IMR-90 (cell line): ENCODE measurements at regions not wholly inside any gene's neighbourhood (a gene's known extent, or its start where the extent isn't known, plus 50 kb on each side); places are given as distances from the start of the nearest gene placed in this dataset.

Experiments
- ATAC-seq: fragments of 200-7000 bp; cut with Tn5 transposase; 2 replicates; pipeline ENCODE4 v1.9.1; 2020; ENCODE audit warnings: low read depth, mild to moderate bottlenecking, moderate library complexity
- BruUV-seq: library from RNA; stranded (reverse); fragments of 400-500 nt; replicated peaks from 2 replicates; lab custom pipeline; 2021; lab: Mats Ljungman, UMichigan
- CTCF ChIA-PET: fragments of 300-600 bp; formaldehyde crosslinking; extraction: SDS; loops from one replicate; lab custom pipeline; 2021; ENCODE audit warnings: antibody characterized with exemption; lab: Yijun Ruan, JAX
- POLR2A ChIA-PET: fragments of 300-600 bp; sonication (Branson Sonifier 250); formaldehyde crosslinking; loops from one replicate; lab custom pipeline; 2022; ENCODE audit warnings: antibody characterized with exemption; ENCODE audit not compliant: unreplicated experiment; lab: Charles Lee
- DNase-seq: peaks from one replicate; pipeline ENCODE4 v3.0.0; 2013
- H2AFZ ChIP-seq: replicated peaks from 2 replicates; pipeline ENCODE3; 2013; ENCODE audit warnings: low read length, mild to moderate bottlenecking; ENCODE audit not compliant: poor library complexity
- H2AK5ac ChIP-seq: 2 replicates; pipeline ENCODE4 v1.6.1; 2013; ENCODE audit warnings: low read depth, low read length, inconsistent platforms
- H2AK9ac ChIP-seq: replicated peaks from 2 replicates; pipeline ENCODE3; 2013; ENCODE audit warnings: mild to moderate bottlenecking, low read depth, low read length, moderate library complexity; ENCODE audit not compliant: poor library complexity
- H2BK120ac ChIP-seq: 2 replicates; pipeline ENCODE4 v1.6.1; 2013; ENCODE audit warnings: low read depth, low read length, inconsistent platforms
- H2BK15ac ChIP-seq: 3 replicates; pipeline ENCODE4 v1.6.1; 2013; ENCODE audit warnings: low read depth, low read length, inconsistent platforms
- H2BK20ac ChIP-seq: 2 replicates; pipeline ENCODE4 v1.6.1; 2013; ENCODE audit warnings: low read depth, mild to moderate bottlenecking, inconsistent platforms, low read length, moderate library complexity
- H2BK5ac ChIP-seq: 2 replicates; pipeline ENCODE4 v1.6.1; 2013; ENCODE audit warnings: mild to moderate bottlenecking, low read depth, low read length, inconsistent platforms; ENCODE audit not compliant: poor library complexity, severe bottlenecking
- H3K14ac ChIP-seq: replicated peaks from 2 replicates; pipeline ENCODE4 v1.6.1; 2013; ENCODE audit warnings: low read depth, low read length, inconsistent platforms
- H3K18ac ChIP-seq: 2 replicates; pipeline ENCODE4 v1.6.1; 2013; ENCODE audit warnings: low read depth, low read length, control low read depth
- H3K23ac ChIP-seq: 2 replicates; pipeline ENCODE4 v1.6.1; 2013; ENCODE audit warnings: low read depth, low read length, inconsistent platforms
- H3K27ac ChIP-seq: 2 replicates; pipeline ENCODE4 v1.5.1; 2013; ENCODE audit warnings: mild to moderate bottlenecking, control low read depth, low read length; ENCODE audit not compliant: insufficient read depth
- H3K27me3 ChIP-seq: 2 replicates; pipeline ENCODE4 v1.6.1; 2013; ENCODE audit warnings: low read length; ENCODE audit not compliant: control insufficient read depth, insufficient read depth
- H3K36me3 ChIP-seq: 2 replicates; pipeline ENCODE4 v1.6.1; 2013; ENCODE audit warnings: low read length, mixed read lengths; ENCODE audit not compliant: control insufficient read depth, insufficient read depth
- H3K4ac ChIP-seq: 2 replicates; pipeline ENCODE4 v1.6.1; 2013; ENCODE audit warnings: low read depth, low read length, inconsistent platforms
- H3K4me1 ChIP-seq: 2 replicates; pipeline ENCODE4 v1.6.1; 2013; ENCODE audit warnings: low read length, mixed read lengths; ENCODE audit not compliant: control insufficient read depth, insufficient read depth
- H3K4me2 ChIP-seq: 2 replicates; pipeline ENCODE4 v1.6.1; 2013; ENCODE audit warnings: low read depth, mild to moderate bottlenecking, control low read depth, low read length, moderate library complexity
- H3K4me3 ChIP-seq: 2 replicates; pipeline ENCODE4 v1.5.1; 2013; ENCODE audit warnings: low read depth, mild to moderate bottlenecking, control low read depth, low read length, moderate library complexity; ENCODE audit not compliant: insufficient read depth
- H3K56ac ChIP-seq: 2 replicates; pipeline ENCODE4 v1.6.1; 2013; ENCODE audit warnings: low read length, inconsistent platforms; ENCODE audit not compliant: insufficient read depth; ENCODE audit errors: extremely low read depth
- H3K79me1 ChIP-seq, 2 experiments: 2 replicates each; pipeline ENCODE4 v1.6.1; 2013; ENCODE audit warnings: low read length in 2 of 2, inconsistent platforms in 1 of 2, low read depth in 1 of 2
- H3K9ac ChIP-seq: 2 replicates; pipeline ENCODE4 v1.6.1; 2013; ENCODE audit warnings: low read depth, low read length, control low read depth
- H3K9me1 ChIP-seq: 2 replicates; pipeline ENCODE4 v1.6.1; 2013; ENCODE audit warnings: low read length, inconsistent platforms; ENCODE audit not compliant: insufficient read depth
- H3K9me3 ChIP-seq: 2 replicates; pipeline ENCODE4 v1.6.1; 2013; ENCODE audit warnings: low read length; ENCODE audit not compliant: control insufficient read depth, insufficient read depth
- H4K20me1 ChIP-seq: 2 replicates; pipeline ENCODE4 v1.6.1; 2013; ENCODE audit warnings: low read length, inconsistent platforms; ENCODE audit not compliant: insufficient read depth
- H4K5ac ChIP-seq: 2 replicates; pipeline ENCODE4 v1.6.1; 2013; ENCODE audit warnings: mild to moderate bottlenecking, low read depth, low read length, control low read depth
- H4K8ac ChIP-seq, 2 experiments: 2 replicates each; pipeline ENCODE4 v1.6.1; 2013; ENCODE audit warnings: low read depth in 2 of 2, low read length in 2 of 2, control low read depth in 1 of 2, inconsistent platforms in 1 of 2
- H4K91ac ChIP-seq: 2 replicates; pipeline ENCODE4 v1.6.1; 2013; ENCODE audit warnings: low read depth, low read length, inconsistent platforms; ENCODE audit not compliant: insufficient read depth
- BHLHE40 ChIP-seq: fragments of 150-350 bp; IDR thresholded peaks from 2 replicates; pipeline ENCODE4 v1.6.1; 2016; ENCODE audit warnings: mild to moderate bottlenecking, low read depth, low read length
- CEBPB ChIP-seq: IDR thresholded peaks from 2 replicates; pipeline ENCODE4 v1.6.1; 2012; ENCODE audit warnings: low read depth, low read length, improper control_type of control experiment
- CHD1 ChIP-seq: IDR thresholded peaks from 2 replicates; pipeline ENCODE4 v1.6.1; 2012; ENCODE audit warnings: low read depth, low read length, improper control_type of control experiment
- CTCF ChIP-seq: conservative IDR thresholded peaks from 2 replicates; pipeline ENCODE4 v1.5.1; 2012; ENCODE audit warnings: mild to moderate bottlenecking, low read depth, low read length, improper control_type of control experiment
- ELK1 ChIP-seq: fragments of 150-350 bp; IDR thresholded peaks from 2 replicates; pipeline ENCODE4 v1.6.1; 2016; ENCODE audit warnings: low read depth, mild to moderate bottlenecking, low read length, moderate library complexity, borderline replicate concordance
- FOS ChIP-seq: fragments of 150-350 bp; IDR thresholded peaks from 2 replicates; pipeline ENCODE4 v1.6.1; 2016; ENCODE audit warnings: low read depth, low read length
- MAZ ChIP-seq: IDR thresholded peaks from 2 replicates; pipeline ENCODE4 v1.6.1; 2012; ENCODE audit warnings: low read depth, mild to moderate bottlenecking, low read length, improper control_type of control experiment, moderate library complexity, borderline replicate concordance
- MXI1 ChIP-seq: IDR thresholded peaks from 2 replicates; pipeline ENCODE4 v1.6.1; 2012; ENCODE audit warnings: low read depth, mild to moderate bottlenecking, low read length, moderate library complexity, borderline replicate concordance
- POLR2A ChIP-seq: IDR thresholded peaks from 2 replicates; pipeline ENCODE4 v1.6.1; 2012; ENCODE audit warnings: mild to moderate bottlenecking, low read depth, low read length
- RCOR1 ChIP-seq: IDR thresholded peaks from 2 replicates; pipeline ENCODE4 v1.6.1; 2012; ENCODE audit warnings: mild to moderate bottlenecking, low read length, improper control_type of control experiment; ENCODE audit not compliant: insufficient replicate concordance
- RFX5 ChIP-seq: IDR thresholded peaks from 2 replicates; pipeline ENCODE4 v1.8.0; 2012; ENCODE audit warnings: low read depth, mild to moderate bottlenecking, low read length, moderate library complexity
- SMC3 ChIP-seq: fragments of 150-350 bp; IDR thresholded peaks from 2 replicates; pipeline ENCODE4 v1.6.1; 2016; ENCODE audit warnings: low read depth, mild to moderate bottlenecking, antibody characterized with exemption, low read length, moderate library complexity
- WGBS, 2 experiments: methylation state at CpG; one replicate each; pipeline versions ENCODE4 v1.1.5 to v1.1.7; 2013; ENCODE audit warnings: missing lambda C conversion rate in 2 of 2; ENCODE audit not compliant: insufficient read length in 1 of 2; ENCODE audit errors: extremely low coverage in 2 of 2; 5-methylcytosine and 5-hydroxymethylcytosine counted together
- dilution Hi-C: fragments of 300-500 bp; cut with HindIII; formaldehyde crosslinking; loops from one replicate; pipeline ENCODE4 v1.14.3; 2018; ENCODE audit warnings: low sequenced_read_pairs; ENCODE audit not compliant: unreplicated experiment
- in situ Hi-C: fragments of 300-500 bp; cut with MboI; formaldehyde crosslinking; loops from 3 replicates; pipeline ENCODE4 v1.14.3; 2019; ENCODE audit warnings: low sequenced_read_pairs, inconsistent platforms, mixed read lengths
- intact Hi-C: fragments of 100-400 bp; cut with micrococcal nuclease; formaldehyde crosslinking; loops from 2 replicates; pipeline ENCODE4 v1.10.0; 2022
- TF ChIP-seq, protein P1 (sequence below): fragments of 150-350 bp; IDR thresholded peaks from 2 replicates; pipeline ENCODE4 v1.6.1; 2017; ENCODE audit warnings: mild to moderate bottlenecking, antibody characterized with exemption, low read length, low read depth

DNA sequence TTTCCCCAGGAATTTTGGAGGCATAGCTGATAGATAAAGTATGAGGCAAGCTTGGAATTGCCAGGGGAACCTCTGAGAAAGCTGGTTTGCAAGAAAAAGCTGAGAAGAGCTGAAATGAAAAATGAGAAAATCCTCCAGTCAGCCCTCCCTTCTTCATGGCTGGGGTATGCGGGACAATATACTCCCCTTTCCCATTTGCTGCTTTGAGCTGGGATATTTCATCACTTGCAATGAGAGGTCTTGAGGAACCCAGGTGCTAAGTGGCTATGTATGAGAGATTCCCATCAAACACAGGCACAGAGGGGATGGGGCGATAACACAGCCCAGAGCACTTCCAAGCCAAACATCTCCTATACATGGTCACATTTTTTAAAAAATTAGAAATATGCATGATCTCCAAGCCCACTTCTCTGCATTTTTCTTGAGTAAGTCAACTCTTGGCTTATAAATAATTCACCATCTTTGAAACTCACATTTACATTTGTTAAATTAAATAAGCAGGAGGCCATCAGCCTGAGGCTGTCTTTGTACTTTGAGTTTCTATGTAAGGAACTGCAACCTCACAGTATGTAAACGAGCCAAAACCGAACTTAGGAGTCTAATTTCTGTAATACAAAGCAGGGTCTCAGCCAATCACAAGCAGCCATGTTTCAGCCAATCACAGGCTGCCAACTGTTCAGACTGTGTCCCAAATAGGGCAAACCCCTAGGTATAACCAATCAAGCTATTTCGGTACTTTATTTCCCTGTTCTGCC, 983.6 kb upstream of the NR2F2 start (continued):
- no peak for TF ChIP-seq RFX5

GRCh38 chr15:95347837-95348236, 982.7 kb upstream of the NR2F2 start:
- no peak overlapping the region for H2BK15ac ChIP-seq
- no peaks in the 10 kb centered on the region for H3K9me1 ChIP-seq
- H3K9me3 ChIP-seq: no peaks in the 10 kb centered on the region
- peak overlapping the region; percentile 26 for H2AFZ ChIP-seq
- H3K79me1 ChIP-seq: no peaks in the 10 kb centered on the region
- no peak overlapping the region for H2BK5ac ChIP-seq
- no peaks in the 10 kb centered on the region for H3K36me3 ChIP-seq
- H3K27ac ChIP-seq: no peak overlapping the region
- WGBS, 2 experiments: 100% methylated on average over 1 of the region's 1 CpG; no CpG with 5 or more reads in 1 of the 2 experiments
- ChIA-PET CTCF (no interaction called here), POLR2A (no interaction called here)
- no peak for DNase-seq
- no peak overlapping the region for H3K4me2 ChIP-seq
- no peak overlapping the region; the same call in 1 of the 2 replicates for H2BK120ac ChIP-seq
- no peak overlapping the region for H3K18ac ChIP-seq
- H2AK5ac ChIP-seq: no peak overlapping the region
- H2BK20ac ChIP-seq: peak overlapping the region; percentile 56; the same call in 1 of the 2 replicates
- no peak overlapping the region for H2AK9ac ChIP-seq
- no TSS peak for BruUV-seq
- H3K23ac ChIP-seq: no peak overlapping the region
- no peak for ATAC-seq
- 0 out of 2 replicates have a peak overlapping the region, but pooled peaks have one; percentile 23 for H4K5ac ChIP-seq
- no peak overlapping the region for H3K9ac ChIP-seq
- intact Hi-C loops (no loop called here), in situ Hi-C loops (no loop called here), dilution Hi-C loops (no loop called here)
- H4K91ac ChIP-seq: peak overlapping the region; percentile 34
- no peaks in the 10 kb centered on the region for H4K20me1 ChIP-seq
- H3K4me3 ChIP-seq: no peak overlapping the region
- no peak overlapping the region; the same call in 1 of the 2 replicates for H3K14ac ChIP-seq
- H3K27me3 ChIP-seq: no peaks in the 10 kb centered on the region
- peaks cover 7% of the 10 kb centered on the region for H3K4me1 ChIP-seq
- no peak overlapping the region for H3K56ac ChIP-seq
- H4K8ac ChIP-seq: no peak overlapping the region
- H3K4ac ChIP-seq: no peak overlapping the region; the same call in 1 of the 2 replicates
- no peak for TF ChIP-seq POLR2A
- TF ChIP-seq ELK1: no peak
- TF ChIP-seq CEBPB: no peak
- no peak for TF ChIP-seq MXI1
- no peak for TF ChIP-seq CHD1
- TF ChIP-seq BHLHE40: no peak
- TF ChIP-seq SMC3: no peak
- TF ChIP-seq FOS: no peak
- TF ChIP-seq RCOR1: no peak
- TF ChIP-seq RFX5: no peak
- no peak for TF ChIP-seq MAZ
- TF ChIP-seq, protein P1, sequence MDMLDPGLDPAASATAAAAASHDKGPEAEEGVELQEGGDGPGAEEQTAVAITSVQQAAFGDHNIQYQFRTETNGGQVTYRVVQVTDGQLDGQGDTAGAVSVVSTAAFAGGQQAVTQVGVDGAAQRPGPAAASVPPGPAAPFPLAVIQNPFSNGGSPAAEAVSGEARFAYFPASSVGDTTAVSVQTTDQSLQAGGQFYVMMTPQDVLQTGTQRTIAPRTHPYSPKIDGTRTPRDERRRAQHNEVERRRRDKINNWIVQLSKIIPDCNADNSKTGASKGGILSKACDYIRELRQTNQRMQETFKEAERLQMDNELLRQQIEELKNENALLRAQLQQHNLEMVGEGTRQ: no peak
- no peak for TF ChIP-seq CTCF
